T-helper 22 cell (primary cell): ENCODE measurements at regions not wholly inside any gene's neighbourhood (a gene's known extent, or its start where the extent isn't known, plus 50 kb on each side); places are given as distances from the start of the nearest gene placed in this dataset.

Experiments
- DNase-seq: peaks from one replicate; pipeline ENCODE4 v3.0.0-alpha.2; 2020; ENCODE audit warnings: low read depth

GRCh38 chr22:49302150-49302460 lies 525.6 kb downstream of the BRD1 start:
- no peak for DNase-seq

DNA sequence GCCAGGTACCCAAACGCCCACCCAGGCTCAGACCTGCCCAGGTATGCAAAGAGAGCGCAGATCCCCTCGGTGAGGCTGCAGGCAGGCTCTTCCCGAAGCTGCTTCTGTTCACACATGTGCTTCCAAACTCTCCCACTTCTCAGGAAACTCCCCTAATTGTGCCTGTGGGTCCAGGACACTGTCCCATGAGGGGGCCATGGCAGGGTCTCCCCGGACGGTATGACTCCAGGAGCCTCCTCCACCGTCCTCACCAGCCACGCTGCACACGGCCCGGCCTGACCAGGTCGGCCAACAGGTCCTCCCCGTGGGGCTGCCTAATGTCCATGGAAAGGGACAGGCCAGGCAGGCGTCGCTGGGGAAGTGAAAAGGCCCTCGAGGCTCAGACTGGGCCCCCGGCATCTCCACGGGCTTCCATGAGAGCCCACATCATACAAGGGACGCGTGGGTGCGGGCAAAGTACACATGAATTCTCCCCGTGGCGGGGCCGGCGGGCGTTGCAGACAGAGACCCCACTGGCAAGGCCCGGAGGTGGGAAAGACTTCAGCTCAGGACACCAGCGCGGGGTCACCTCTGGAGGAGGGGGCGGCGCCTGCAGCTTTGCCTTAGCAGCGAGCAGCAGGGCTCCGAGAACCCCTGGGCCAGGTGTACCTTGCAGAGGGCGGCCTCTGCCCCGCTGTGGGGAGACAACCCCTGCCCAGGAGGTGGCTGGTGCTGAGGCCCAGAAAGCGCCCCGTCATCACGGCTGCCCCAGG lies 526.1 kb downstream of the BRD1 start:
- DNase-seq, result no peak

- DNase-seq, result no peak
Measured at GRCh38 chr22:49300951-49301397, 526.7 kb downstream of the BRD1 start.

DNA sequence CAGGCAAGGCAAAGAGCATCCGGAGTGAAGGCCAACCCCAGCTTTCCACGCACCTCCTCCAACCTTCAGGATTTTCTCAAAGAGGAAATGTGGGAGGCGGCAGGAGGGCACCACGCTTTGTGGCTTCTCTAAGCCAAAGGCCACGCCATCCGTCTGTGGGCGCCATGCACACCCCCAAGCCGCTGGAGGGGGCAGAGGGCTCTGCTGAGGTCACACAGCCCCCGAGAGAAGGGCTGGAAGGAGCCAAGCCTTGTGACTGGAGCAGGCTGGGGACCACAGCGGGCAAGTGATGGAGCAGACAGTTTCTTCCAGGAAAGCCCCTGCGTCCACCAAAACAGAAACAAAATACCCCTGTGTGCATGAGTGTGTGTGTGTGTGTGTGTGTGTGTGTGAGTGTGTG lies 527.4 kb downstream of the BRD1 start:
- no peak for DNase-seq

DNA sequence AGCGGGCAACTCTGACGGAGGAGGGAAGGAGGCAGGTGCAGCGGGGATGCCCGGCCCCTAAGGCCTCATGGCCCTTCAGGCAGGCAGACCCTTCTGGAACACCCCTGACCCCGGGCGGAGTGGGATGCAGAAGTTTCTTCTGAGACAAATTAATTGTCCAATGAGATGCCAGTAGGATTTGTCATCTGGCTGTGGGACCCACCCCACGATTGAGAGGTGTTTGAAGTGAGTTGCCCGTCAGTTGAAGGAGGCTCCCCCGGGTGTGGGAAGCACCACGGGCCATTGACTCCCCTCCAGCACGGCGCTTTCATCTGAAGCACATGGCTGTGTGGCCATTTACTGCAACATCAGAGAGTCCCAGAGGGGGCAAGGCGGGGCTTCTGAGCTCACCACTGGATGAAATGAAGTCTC lies 527.8 kb downstream of the BRD1 start:
- no peak for DNase-seq

- no peak for DNase-seq
Measured at GRCh38 chr22:49298834-49299750, 528.6 kb downstream of the BRD1 start.

- no peak for DNase-seq
Measured at GRCh38 chr22:49297871-49298721, 529.6 kb downstream of the BRD1 start.

DNA sequence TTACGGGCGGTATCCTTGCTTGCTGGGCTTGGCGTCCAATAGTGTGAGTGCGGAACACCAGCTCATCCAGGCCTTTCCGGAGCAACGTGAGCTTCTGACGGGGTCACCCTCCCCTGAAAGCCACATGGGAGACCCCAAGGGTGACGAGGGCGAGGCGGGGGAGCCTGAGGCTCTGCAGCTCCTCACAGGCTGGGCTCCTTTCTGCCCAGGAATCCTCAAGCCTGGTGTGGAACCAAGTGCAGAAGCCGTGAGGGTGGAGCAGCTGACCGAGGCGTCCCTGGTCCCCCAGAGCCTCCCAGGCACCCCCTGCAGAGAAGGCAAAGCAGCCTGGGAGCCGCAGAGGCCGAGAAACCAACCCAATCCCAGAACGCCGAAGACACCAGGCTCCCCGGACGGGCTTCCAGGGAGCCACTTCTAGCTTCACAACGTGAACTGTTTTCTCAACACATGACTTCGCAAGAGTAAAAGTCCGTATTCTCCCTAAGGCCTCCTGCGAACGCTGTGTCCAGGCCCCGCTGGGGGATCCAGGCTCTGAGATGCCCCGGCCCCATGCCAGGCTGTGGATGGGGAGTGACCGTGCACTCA lies 530.3 kb downstream of the BRD1 start:
- no peak for DNase-seq

- no peak for DNase-seq
Measured at GRCh38 chr22:49296561-49296960, 531.1 kb downstream of the BRD1 start.

DNA sequence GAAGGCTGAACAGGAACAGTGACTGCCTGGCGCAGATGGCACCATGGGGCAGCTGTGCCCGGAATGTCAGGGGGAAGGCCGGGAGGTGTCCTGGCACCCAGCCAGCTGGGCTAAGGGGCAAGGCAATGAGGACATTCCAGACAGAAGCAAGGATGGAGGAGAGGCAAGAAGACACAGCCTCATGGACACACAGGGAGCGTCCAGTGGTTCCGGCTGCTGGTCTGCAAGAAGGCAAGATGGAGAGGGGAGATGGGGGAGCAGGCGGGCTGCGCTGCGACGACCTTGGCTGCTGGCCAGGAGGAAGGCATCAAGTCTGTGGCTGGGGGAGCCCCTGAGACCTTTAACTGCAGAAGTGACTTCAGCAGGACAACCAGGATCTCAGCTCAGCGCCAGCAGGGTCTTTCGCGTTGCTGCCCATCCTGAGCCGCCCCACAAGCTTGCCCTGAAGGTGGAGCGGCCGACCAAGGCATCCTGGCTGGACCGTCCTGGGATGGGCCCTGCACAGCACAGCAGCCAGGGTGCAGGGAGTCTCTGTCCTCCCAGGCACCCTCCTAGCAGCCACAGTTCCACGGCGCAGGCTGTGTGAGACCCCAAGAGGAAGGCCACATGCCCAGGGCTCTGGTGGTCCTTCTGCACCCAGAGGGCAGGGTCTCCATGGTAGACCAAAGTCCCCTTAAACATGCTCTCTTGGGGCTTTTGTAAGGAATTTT lies 531.7 kb downstream of the BRD1 start:
- DNase-seq, result no peak

- DNase-seq, result no peak
Measured at GRCh38 chr22:49295465-49295743, 532.3 kb downstream of the BRD1 start.

- DNase-seq, result no peak
Measured at GRCh38 chr22:49294656-49295464, 532.8 kb downstream of the BRD1 start.

DNA sequence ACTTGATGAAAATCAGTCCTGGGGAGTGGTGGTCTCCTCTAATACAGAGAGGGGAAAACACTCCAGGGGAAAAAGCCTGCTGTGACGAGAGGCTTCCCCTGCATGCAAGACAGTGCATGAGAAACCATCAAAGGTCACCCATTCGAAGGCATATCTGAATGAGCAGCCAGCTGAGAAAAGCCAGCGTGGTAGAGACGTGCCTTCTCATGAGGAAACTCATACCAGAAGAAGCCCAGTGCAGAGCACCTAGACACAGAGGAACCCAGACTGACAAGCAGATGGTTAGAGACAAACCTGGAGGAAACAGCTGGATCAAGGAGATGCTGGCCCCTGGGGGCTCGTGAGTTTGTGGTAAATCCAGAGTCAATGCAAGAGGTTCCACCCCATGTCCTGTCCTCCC lies 534.8 kb downstream of the BRD1 start:
- DNase-seq, result no peak

GRCh38 chr22:49291781-49292180 lies 535.9 kb downstream of the BRD1 start:
- DNase-seq, result no peak

DNA sequence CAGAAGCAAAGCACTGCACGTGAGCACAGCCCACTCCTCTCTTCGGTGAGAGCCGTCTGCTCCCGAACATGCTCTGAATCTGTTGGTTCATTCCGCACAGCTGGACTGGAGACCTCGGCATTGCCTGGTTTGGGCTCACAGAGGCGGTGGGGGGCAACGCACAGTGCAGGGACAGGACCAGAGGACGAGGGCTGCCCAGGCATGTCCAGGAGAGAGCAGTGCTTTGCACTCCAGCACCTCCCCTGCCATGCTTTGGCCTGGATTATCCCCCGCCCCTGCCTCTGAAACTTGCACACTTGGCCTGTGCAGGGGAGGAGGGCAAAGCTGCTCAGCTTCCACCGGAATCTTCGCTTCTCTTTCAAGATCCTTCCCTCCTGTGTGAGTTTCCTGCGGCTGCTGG lies 536.5 kb downstream of the BRD1 start:
- DNase-seq, result no peak

GRCh38 chr22:49290711-49291110 lies 537.0 kb downstream of the BRD1 start:
- DNase-seq, result no peak

- DNase-seq, result no peak
Measured at GRCh38 chr22:49289822-49290679, 537.6 kb downstream of the BRD1 start.

DNA sequence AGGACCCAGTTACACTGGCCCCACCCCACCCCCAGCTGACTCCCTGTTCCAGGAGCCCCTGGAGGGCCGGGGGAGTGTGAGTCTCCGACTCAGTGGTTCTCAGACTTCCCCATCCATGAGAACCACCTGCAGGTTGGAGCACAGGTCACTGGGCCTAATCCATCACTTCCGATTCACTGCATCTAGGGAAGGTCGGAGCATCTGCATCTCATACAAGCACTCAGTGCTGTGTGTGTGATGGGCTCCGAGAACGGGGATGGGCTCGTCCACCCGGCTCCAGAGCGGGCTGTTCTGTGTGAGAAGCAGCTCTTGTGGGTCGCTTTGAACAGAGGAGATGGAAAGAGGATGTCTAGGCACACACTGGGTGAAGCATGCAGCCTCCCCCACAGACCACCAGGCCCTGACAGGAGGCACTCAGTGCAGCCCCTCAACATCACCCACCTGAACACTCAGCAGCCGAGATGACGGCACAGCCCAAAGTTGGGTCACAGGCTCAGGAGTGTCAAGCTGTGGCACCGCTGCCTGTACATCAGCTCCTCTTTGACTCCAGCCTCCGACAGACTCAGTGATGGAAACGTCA lies 541.4 kb downstream of the BRD1 start:
- DNase-seq, result no peak

DNA sequence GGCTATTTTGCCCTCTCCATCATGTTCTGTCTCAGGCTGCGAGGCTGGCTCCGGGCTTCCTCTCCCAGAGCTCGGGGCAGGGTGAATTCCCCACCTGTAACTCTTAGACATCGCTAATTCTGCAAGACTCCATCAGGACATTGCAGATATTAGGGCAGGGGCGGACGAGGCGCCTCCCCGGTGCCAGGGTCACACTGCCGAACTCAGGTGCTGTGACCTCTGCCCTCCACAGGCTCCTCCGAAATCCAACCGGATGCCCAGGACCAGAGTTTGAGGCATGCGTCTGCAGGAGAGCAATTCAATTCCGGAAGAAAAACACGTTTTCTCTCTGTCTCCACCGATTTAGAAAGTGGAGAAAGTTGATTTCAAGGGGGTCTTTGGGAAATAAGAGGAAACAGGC lies 542.7 kb downstream of the BRD1 start:
- no peak for DNase-seq
